ENCODE measurements at regions not wholly inside any gene's neighbourhood (a gene's known extent, or its start where the extent isn't known, plus 50 kb on each side); places are given as distances from the start of the nearest gene placed in this dataset.

GRCh38 chr10:10353326-10353868 is 664.3 kb upstream of the CELF2 start:
- no peak overlapping the region for H3K18ac ChIP-seq (ENCODE audit: low read length)
- no peak overlapping the region for H2BK120ac ChIP-seq (ENCODE audit: low read depth, low read length)
- WGBS (ENCODE audit: extremely low coverage, insufficient coverage, low lambda C conversion rate): no CpG with 5 or more reads among the region's 8 CpGs
- H3K27ac ChIP-seq (ENCODE audit: low read depth, low read length): no peak overlapping the region
- no peak overlapping the region for H3K9ac ChIP-seq (ENCODE audit: low read length)
- no peak overlapping the region for H4K8ac ChIP-seq (ENCODE audit: low read depth, low read length)
- peak; percentile 23 for DNase-seq
- no peak overlapping the region for H3K56ac ChIP-seq (ENCODE audit: low read length)
- no peaks in the 10 kb centered on the region for H3K27me3 ChIP-seq (ENCODE audit: insufficient read depth, low read length, poor library complexity)
- no peak overlapping the region for H2BK15ac ChIP-seq (replicated peaks; ENCODE audit: low read depth)
- H3K4ac ChIP-seq (ENCODE audit: low read depth, low read length): no peak overlapping the region
- no peak overlapping the region for H3K4me2 ChIP-seq (ENCODE audit: low read length)
- H3K4me1 ChIP-seq (ENCODE audit: control insufficient read depth, low read depth, low read length): no peaks in the 10 kb centered on the region
- no peaks in the 10 kb centered on the region for H3K36me3 ChIP-seq (ENCODE audit: control insufficient read depth, insufficient read depth, low read length)
- no peak overlapping the region for H2AK5ac ChIP-seq (ENCODE audit: low read length)
- H4K5ac ChIP-seq (ENCODE audit: low read length): no peak overlapping the region
- H3K4me3 ChIP-seq (ENCODE audit: low read length): no peak overlapping the region
- H2BK5ac ChIP-seq (ENCODE audit: low read length): no peak overlapping the region
- no peaks in the 10 kb centered on the region for H3K79me1 ChIP-seq (ENCODE audit: low read length)
- H3K79me2 ChIP-seq (ENCODE audit: control insufficient read depth, insufficient read depth, low read length): no peaks in the 10 kb centered on the region
- no peak overlapping the region for H3K23ac ChIP-seq (ENCODE audit: low read length)

- Histone ChIP-seq H3K4me2 (ENCODE audit: low read length) (no peak overlapping the region), H3K36me3 (ENCODE audit: control insufficient read depth, insufficient read depth, low read length) (no peaks in the 10 kb centered on the region), H2AK5ac (ENCODE audit: low read length) (no peak overlapping the region), H3K79me1 (ENCODE audit: low read length) (no peaks in the 10 kb centered on the region), H4K5ac (ENCODE audit: low read length) (no peak overlapping the region), H2BK5ac (ENCODE audit: low read length) (no peak overlapping the region), H2BK120ac (ENCODE audit: low read depth, low read length) (no peak overlapping the region), H3K79me2 (ENCODE audit: control insufficient read depth, insufficient read depth, low read length) (no peaks in the 10 kb centered on the region), H3K18ac (ENCODE audit: low read length) (no peak overlapping the region), H2BK15ac (replicated peaks; ENCODE audit: low read depth) (no peak overlapping the region), H3K9ac (ENCODE audit: low read length) (no peak overlapping the region), H3K27me3 (ENCODE audit: insufficient read depth, low read length, poor library complexity) (no peaks in the 10 kb centered on the region), H3K4ac (ENCODE audit: low read depth, low read length) (no peak overlapping the region), H3K23ac (ENCODE audit: low read length) (no peak overlapping the region), H4K8ac (ENCODE audit: low read depth, low read length) (no peak overlapping the region), H3K4me3 (ENCODE audit: low read length) (no peak overlapping the region), H3K56ac (ENCODE audit: low read length) (no peak overlapping the region), H3K27ac (ENCODE audit: low read depth, low read length) (no peak overlapping the region), H3K4me1 (ENCODE audit: control insufficient read depth, low read depth, low read length) (peaks cover 2% of the 10 kb centered on the region)
- WGBS (ENCODE audit: extremely low coverage, insufficient coverage, low lambda C conversion rate): no CpG with 5 or more reads among the region's 2 CpGs
- DNase-seq: no peak
These were observed 658.4 kb upstream of the CELF2 start for GRCh38 chr10:10359263-10359662.

- no peak overlapping the region for H3K4me3 ChIP-seq (ENCODE audit: low read length)
- H2BK15ac ChIP-seq (replicated peaks; ENCODE audit: low read depth): no peak overlapping the region
- H4K8ac ChIP-seq (ENCODE audit: low read depth, low read length): no peak overlapping the region
- no peaks in the 10 kb centered on the region for H3K79me1 ChIP-seq (ENCODE audit: low read length)
- H3K36me3 ChIP-seq (ENCODE audit: control insufficient read depth, insufficient read depth, low read length): no peaks in the 10 kb centered on the region
- H3K4me1 ChIP-seq (ENCODE audit: control insufficient read depth, low read depth, low read length): peaks cover 2% of the 10 kb centered on the region
- H3K79me2 ChIP-seq (ENCODE audit: control insufficient read depth, insufficient read depth, low read length): no peaks in the 10 kb centered on the region
- H3K4me2 ChIP-seq (ENCODE audit: low read length): no peak overlapping the region
- no peak overlapping the region for H2BK120ac ChIP-seq (ENCODE audit: low read depth, low read length)
- no peak overlapping the region for H3K4ac ChIP-seq (ENCODE audit: low read depth, low read length)
- H3K27me3 ChIP-seq (ENCODE audit: insufficient read depth, low read length, poor library complexity): no peaks in the 10 kb centered on the region
- peak; percentile 60 for DNase-seq
- no peak overlapping the region for H4K5ac ChIP-seq (ENCODE audit: low read length)
- H2AK5ac ChIP-seq (ENCODE audit: low read length): no peak overlapping the region
- no peak overlapping the region for H3K9ac ChIP-seq (ENCODE audit: low read length)
- H3K56ac ChIP-seq (ENCODE audit: low read length): no peak overlapping the region
- H3K18ac ChIP-seq (ENCODE audit: low read length): no peak overlapping the region
- no CpG with 5 or more reads among the region's 3 CpGs for WGBS (ENCODE audit: extremely low coverage, insufficient coverage, low lambda C conversion rate)
- H3K27ac ChIP-seq (ENCODE audit: low read depth, low read length): no peak overlapping the region
- no peak overlapping the region for H2BK5ac ChIP-seq (ENCODE audit: low read length)
- H3K23ac ChIP-seq (ENCODE audit: low read length): no peak overlapping the region
These were observed 656.3 kb upstream of the CELF2 start for GRCh38 chr10:10361301-10361885.

GRCh38 chr10:10362800-10363199 is 654.9 kb upstream of the CELF2 start:
- Histone ChIP-seq H4K8ac (ENCODE audit: low read depth, low read length) (no peak overlapping the region), H3K27ac (ENCODE audit: low read depth, low read length) (no peak overlapping the region), H3K4ac (ENCODE audit: low read depth, low read length) (no peak overlapping the region), H3K79me2 (ENCODE audit: control insufficient read depth, insufficient read depth, low read length) (no peaks in the 10 kb centered on the region), H2BK5ac (ENCODE audit: low read length) (no peak overlapping the region), H3K79me1 (ENCODE audit: low read length) (no peaks in the 10 kb centered on the region), H3K56ac (ENCODE audit: low read length) (no peak overlapping the region), H2BK15ac (replicated peaks; ENCODE audit: low read depth) (no peak overlapping the region), H2BK120ac (ENCODE audit: low read depth, low read length) (no peak overlapping the region), H4K5ac (ENCODE audit: low read length) (no peak overlapping the region), H2AK5ac (ENCODE audit: low read length) (no peak overlapping the region), H3K27me3 (ENCODE audit: insufficient read depth, low read length, poor library complexity) (no peaks in the 10 kb centered on the region), H3K36me3 (ENCODE audit: control insufficient read depth, insufficient read depth, low read length) (no peaks in the 10 kb centered on the region), H3K4me1 (ENCODE audit: control insufficient read depth, low read depth, low read length) (peaks cover 2% of the 10 kb centered on the region), H3K4me2 (ENCODE audit: low read length) (no peak overlapping the region), H3K9ac (ENCODE audit: low read length) (no peak overlapping the region), H3K23ac (ENCODE audit: low read length) (no peak overlapping the region), H3K18ac (ENCODE audit: low read length) (no peak overlapping the region), H3K4me3 (ENCODE audit: low read length) (no peak overlapping the region)
- WGBS (ENCODE audit: extremely low coverage, insufficient coverage, low lambda C conversion rate): no CpG with 5 or more reads among the region's 4 CpGs
- DNase-seq: no peak

GRCh38 chr10:10363217-10363616 is 654.5 kb upstream of the CELF2 start:
- Histone ChIP-seq H3K9ac (ENCODE audit: low read length) (no peak overlapping the region), H2BK15ac (replicated peaks; ENCODE audit: low read depth) (no peak overlapping the region), H3K4me2 (ENCODE audit: low read length) (no peak overlapping the region), H2BK120ac (ENCODE audit: low read depth, low read length) (no peak overlapping the region), H4K5ac (ENCODE audit: low read length) (no peak overlapping the region), H3K23ac (ENCODE audit: low read length) (no peak overlapping the region), H3K79me2 (ENCODE audit: control insufficient read depth, insufficient read depth, low read length) (no peaks in the 10 kb centered on the region), H3K4ac (ENCODE audit: low read depth, low read length) (no peak overlapping the region), H3K4me1 (ENCODE audit: control insufficient read depth, low read depth, low read length) (peaks cover 2% of the 10 kb centered on the region), H3K27ac (ENCODE audit: low read depth, low read length) (no peak overlapping the region), H3K36me3 (ENCODE audit: control insufficient read depth, insufficient read depth, low read length) (no peaks in the 10 kb centered on the region), H3K4me3 (ENCODE audit: low read length) (no peak overlapping the region), H2AK5ac (ENCODE audit: low read length) (no peak overlapping the region), H3K56ac (ENCODE audit: low read length) (no peak overlapping the region), H3K79me1 (ENCODE audit: low read length) (no peaks in the 10 kb centered on the region), H3K27me3 (ENCODE audit: insufficient read depth, low read length, poor library complexity) (no peaks in the 10 kb centered on the region), H4K8ac (ENCODE audit: low read depth, low read length) (no peak overlapping the region), H3K18ac (ENCODE audit: low read length) (no peak overlapping the region), H2BK5ac (ENCODE audit: low read length) (no peak overlapping the region)
- no peak for DNase-seq
- no CpG with 5 or more reads among the region's 6 CpGs for WGBS (ENCODE audit: extremely low coverage, insufficient coverage, low lambda C conversion rate)

- Histone ChIP-seq H3K4ac (ENCODE audit: low read depth, low read length) (no peak overlapping the region), H3K18ac (ENCODE audit: low read length) (no peak overlapping the region), H3K79me2 (ENCODE audit: control insufficient read depth, insufficient read depth, low read length) (no peaks in the 10 kb centered on the region), H2BK5ac (ENCODE audit: low read length) (no peak overlapping the region), H3K79me1 (ENCODE audit: low read length) (no peaks in the 10 kb centered on the region), H3K36me3 (ENCODE audit: control insufficient read depth, insufficient read depth, low read length) (no peaks in the 10 kb centered on the region), H3K27ac (ENCODE audit: low read depth, low read length) (no peak overlapping the region), H3K56ac (ENCODE audit: low read length) (no peak overlapping the region), H4K8ac (ENCODE audit: low read depth, low read length) (no peak overlapping the region), H2BK15ac (replicated peaks; ENCODE audit: low read depth) (no peak overlapping the region), H3K4me3 (ENCODE audit: low read length) (no peak overlapping the region), H3K27me3 (ENCODE audit: insufficient read depth, low read length, poor library complexity) (no peaks in the 10 kb centered on the region), H3K4me2 (ENCODE audit: low read length) (no peak overlapping the region), H2BK120ac (ENCODE audit: low read depth, low read length) (no peak overlapping the region), H2AK5ac (ENCODE audit: low read length) (no peak overlapping the region), H3K9ac (ENCODE audit: low read length) (no peak overlapping the region), H3K23ac (ENCODE audit: low read length) (no peak overlapping the region), H4K5ac (ENCODE audit: low read length) (no peak overlapping the region), H3K4me1 (ENCODE audit: control insufficient read depth, low read depth, low read length) (peaks cover 2% of the 10 kb centered on the region)
- no CpG with 5 or more reads among the region's 2 CpGs for WGBS (ENCODE audit: extremely low coverage, insufficient coverage, low lambda C conversion rate)
- DNase-seq: no peak
These were observed 652.8 kb upstream of the CELF2 start for GRCh38 chr10:10364902-10365301.

All from mesendoderm (in vitro differentiated cells).